Esophagus squamous epithelium (tissue), 4 donors: ENCODE measurements at regions not wholly inside any gene's neighbourhood (a gene's known extent, or its start where the extent isn't known, plus 50 kb on each side); places are given as distances from the start of the nearest gene placed in this dataset.

ENCODE experiments used
- CTCF ChIP-seq, 6 experiments: fragments of 450-650 bp in 4 of 6; fragments of 200-600 bp in 2 of 6; sonication (generic) in 2 of 6; IDR thresholded peaks; one replicate each; pipeline ENCODE4 v1.5.1; 2016 to 2019; ENCODE audit warnings: antibody characterized with exemption in 6 of 6, mild to moderate bottlenecking in 4 of 6, moderate library complexity in 4 of 6
- POLR2A ChIP-seq, 4 donors: fragments of 450-650 bp; IDR thresholded peaks; one replicate each; pipeline ENCODE4 v1.6.1; 2017; ENCODE audit warnings: antibody characterized with exemption in 4 of 4, mild to moderate bottlenecking in 4 of 4, moderate library complexity in 3 of 4

GRCh38 chr3:30501526-30501925, 104.9 kb upstream of the TGFBR2 start:
- TF ChIP-seq CTCF (IDR thresholded peaks at IDR 0.05) (no peak), POLR2A (IDR thresholded peaks at IDR 0.05) (no peak)
